HG02943 (cell line): ENCODE measurements at regions not wholly inside any gene's neighbourhood (a gene's known extent, or its start where the extent isn't known, plus 50 kb on each side); places are given as distances from the start of the nearest gene placed in this dataset.
"Not testable (repeated sequence)": the region's sequence is repeated elsewhere in the genome, so short reads cannot be mapped to it uniquely, and the experiment has no call there.

Source experiments
- ATAC-seq: cut with Tn5 transposase; IDR thresholded peaks from one replicate; pipeline ENCODE4 v1.9.1; 2021; ENCODE audit warnings: mild to moderate bottlenecking, low read depth, moderate library complexity; ENCODE audit not compliant: unreplicated experiment

DNA sequence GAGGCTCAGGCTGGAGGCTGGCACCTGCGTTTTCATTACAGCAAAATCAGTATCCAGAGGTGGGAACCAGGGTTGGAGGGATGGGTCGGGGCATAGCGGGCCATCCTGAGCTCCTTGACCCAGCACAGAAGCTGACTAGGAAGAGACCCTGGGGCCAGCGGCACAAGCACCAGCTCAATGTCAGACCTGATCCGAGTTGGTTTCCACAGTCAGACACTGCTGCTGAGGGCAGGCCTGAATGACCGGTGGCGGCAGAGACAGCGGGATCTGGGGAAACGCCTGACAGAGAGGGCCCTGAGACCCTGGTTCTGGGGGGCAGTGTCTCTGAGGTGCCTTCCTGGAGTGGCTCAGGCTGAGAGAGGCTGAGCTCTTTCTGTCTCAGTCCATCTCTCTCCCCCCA, 162.0 kb upstream of the C1orf174 start:
- ATAC-seq = no peak

- ATAC-seq = no peak
Observed at GRCh38 chr1:4062560-4062959, 162.5 kb upstream of the C1orf174 start.

GRCh38 chr1:4062992-4063391, 162.9 kb upstream of the C1orf174 start:
- no peak for ATAC-seq

- ATAC-seq = no peak
Observed at GRCh38 chr1:4063516-4063915, 163.4 kb upstream of the C1orf174 start.

GRCh38 chr1:4064150-4064889, 164.2 kb upstream of the C1orf174 start:
- ATAC-seq = no peak

DNA sequence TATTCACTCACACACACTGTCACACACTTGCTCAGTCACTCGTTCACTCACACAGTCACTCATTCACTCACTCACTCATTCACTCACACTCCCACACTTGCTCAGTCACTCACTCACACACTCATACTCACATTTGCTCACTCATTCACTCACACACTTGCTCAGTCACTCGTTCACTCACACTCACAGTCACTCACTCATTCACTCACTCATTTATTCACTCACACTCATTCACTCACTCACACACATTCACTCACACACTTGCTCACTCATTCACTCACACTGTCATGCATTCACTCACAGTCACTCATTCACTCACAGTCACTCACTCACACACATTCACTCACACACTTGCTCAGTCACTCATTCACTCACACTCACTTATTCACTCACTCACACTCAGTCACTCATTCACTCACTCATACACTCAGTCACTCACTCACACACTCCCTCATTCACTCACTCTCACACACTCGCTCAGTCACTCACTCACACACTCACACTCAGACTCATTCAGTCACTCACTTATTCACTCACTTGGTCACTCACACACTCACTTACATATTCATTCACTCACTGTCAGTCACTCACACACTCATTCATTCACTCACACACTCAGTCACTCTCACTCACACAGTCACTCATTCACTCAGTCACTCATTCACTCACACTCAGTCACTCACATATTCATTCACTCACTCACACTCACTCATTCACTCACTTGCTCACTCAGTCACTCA, 167.0 kb upstream of the C1orf174 start:
- no peak for ATAC-seq

DNA sequence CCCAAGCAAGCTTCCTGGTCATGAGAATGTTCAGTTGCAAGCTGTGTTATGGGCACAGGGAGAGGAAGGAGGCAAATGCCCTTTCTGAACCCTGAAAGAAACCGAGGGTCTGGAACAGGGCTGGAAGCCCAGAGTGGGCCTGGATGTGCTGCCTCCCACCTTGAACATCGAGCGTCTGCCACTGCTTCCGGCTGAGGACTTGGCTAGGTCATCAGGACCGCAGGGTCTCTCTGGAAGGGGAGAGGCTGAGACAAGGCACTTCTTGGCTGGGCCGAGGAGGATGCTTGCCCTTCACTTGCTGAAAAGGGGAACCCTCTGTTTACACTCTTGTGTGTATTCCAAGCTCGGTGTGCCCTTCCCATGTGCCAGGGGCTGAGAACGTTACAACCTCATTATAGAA, 168.0 kb upstream of the C1orf174 start:
- ATAC-seq = no peak

GRCh38 chr1:4071653-4072052, 171.6 kb upstream of the C1orf174 start:
- ATAC-seq = no peak

- no peak for ATAC-seq
Observed at GRCh38 chr1:4072481-4073153, 172.5 kb upstream of the C1orf174 start.

DNA sequence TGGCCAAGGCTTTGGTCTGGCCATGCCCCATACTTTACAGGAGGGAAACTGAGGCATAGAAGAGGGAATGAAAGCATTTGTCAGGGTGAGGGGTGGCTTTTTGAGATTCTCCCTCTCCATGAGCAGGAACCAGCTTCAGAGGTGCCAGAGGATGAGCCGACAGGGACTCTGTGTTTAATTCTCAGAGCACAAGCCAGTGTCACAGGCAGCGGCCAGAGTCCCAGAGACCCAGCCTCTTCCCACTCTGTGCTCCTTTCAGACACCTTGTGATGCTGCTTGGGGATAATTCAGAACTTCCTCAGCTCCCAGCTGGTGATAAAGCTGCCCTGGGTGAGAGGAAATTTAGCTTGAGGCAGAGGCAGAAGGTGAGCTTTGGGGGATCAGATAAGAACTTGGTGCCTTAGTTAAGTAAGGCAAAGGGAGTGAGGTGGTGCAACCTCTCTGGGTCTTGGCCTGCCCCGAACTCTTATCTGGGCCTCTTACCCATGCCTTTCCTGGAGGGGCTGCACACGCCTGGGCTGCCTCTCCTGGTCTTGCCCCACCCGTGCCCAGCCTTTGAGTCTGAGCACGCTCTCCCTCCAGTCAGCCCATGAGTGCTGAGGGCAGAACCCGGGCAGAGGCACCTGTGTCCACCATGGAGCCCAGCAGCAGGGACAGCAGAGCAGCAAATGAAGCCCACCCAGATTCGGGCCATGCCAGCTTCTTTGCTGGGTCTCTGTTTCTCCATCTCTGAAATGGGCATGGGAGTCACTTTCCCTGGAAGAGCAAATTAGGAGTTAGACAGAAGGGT, 175.6 kb upstream of the C1orf174 start:
- ATAC-seq = no peak

DNA sequence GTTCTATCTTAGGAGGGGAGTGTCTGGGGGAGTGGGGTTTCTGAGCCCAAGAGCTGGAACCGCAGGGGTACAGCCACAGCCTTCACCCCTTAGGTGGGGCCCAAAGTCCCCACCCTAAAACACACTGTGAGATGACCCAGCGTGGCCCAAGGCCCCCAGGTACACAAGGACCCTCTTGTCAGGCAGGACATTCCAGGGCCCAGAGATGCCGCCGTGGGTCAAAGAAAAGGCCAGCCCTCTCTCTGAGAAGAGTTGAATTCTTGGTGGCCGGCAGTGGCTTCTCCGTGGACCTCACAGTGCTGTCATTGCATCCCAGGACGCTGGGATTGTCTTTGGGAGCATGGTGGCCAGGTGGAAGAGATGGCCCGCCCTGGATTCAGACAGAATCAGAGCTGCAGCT, 176.3 kb upstream of the C1orf174 start:
- ATAC-seq = no peak

DNA sequence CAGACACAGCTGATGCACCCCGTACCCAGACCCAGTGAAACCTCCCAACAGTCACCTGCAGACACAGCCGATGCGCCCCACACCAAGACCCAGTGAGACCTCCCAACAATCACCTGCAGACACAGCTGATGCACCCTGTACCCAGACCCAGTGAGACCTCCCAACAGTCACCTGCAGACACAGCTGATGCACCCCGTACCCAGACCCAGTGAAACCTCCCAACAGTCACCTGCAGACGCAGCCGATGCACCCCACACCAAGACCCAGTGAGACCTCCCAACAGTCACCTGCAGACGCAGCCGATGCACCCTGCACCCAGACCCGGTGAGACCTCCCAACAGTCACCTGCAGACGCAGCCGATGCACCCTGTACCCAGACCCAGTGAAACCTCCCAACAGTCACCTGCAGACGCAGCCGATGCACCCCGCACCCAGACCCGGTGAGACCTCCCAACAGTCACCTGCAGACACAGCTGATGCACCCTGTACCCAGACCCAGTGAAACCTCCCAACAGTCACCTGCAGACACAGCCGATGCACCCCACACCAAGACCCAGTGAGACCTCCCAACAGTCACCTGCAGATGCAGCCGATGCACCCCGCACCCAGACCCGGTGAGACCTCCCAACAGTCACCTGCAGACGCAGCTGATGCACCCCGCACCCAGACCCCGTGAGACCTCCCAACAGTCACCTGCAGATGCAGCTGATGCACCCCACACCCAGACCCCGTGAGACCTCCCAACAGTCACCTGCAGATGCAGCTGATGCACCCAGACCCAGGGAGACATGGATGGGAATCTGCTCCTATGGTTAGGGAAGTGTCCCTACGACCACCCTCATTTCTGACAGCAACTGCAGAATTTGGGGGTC, 178.3 kb upstream of the C1orf174 start:
- ATAC-seq = not testable (repeated sequence)

GRCh38 chr1:4079815-4080214, 179.7 kb upstream of the C1orf174 start:
- ATAC-seq = no peak

GRCh38 chr1:4081806-4082711, 182.0 kb upstream of the C1orf174 start:
- no peak for ATAC-seq

DNA sequence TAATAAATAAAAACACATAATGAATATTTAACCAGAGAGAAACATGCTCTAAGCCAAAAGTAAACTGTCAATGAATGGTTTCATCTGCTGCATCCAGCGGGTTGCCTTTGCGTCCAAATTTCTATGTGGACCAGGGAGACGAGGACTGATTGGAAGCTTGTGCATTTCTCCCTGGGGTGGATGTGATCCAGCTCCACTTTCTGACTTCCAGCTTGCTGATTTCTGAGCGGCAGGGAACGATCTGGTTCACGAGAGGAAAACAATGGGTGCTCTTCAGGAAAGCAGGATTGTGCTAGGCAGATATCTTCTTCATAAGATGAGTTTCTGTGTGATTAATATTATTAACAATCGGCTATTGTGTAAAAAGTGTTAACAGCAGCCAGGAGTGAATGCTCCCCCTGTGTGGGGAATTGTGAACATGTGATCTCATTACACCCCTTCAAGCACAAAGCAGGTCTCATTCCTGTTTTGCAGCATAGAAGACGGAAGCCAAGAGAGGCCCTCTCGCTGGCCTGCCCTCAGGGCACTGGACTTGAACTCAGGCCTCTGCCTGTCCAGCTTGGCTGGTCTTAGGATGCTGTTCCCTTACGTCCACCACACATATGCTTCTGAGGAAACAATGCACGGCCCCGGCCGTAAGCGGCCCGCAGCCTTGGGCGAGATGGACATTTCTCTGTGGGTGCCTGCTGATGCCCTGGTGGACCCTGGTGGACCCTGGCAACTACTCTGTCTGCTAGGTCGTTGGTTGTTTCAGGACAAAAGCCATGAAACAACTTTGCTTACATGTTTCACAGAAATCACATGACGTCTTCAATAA, 183.4 kb upstream of the C1orf174 start:
- ATAC-seq = no peak

- ATAC-seq = no peak
Observed at GRCh38 chr1:4084048-4084431, 184.0 kb upstream of the C1orf174 start.

- no peak for ATAC-seq
Observed at GRCh38 chr1:4084446-4084845, 184.4 kb upstream of the C1orf174 start.

DNA sequence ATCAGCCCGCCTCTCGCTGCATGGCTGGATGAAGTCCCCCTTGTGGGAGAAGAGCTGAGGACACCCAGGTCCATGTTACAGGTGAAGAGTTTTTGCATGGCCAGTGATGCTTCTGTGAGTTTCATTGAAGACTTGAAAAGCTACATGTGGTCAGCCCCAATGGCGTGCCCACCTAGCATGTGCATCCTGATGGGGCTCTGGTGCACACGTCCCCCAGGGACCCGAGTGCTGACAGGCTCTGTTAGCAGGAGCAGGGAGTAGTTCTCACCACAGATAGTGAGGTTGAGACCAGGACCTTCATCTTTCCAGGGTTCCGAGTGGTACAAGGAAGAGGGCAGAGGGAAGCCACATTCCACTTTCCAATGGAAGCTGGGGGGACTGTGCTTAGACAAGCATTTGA, 184.8 kb upstream of the C1orf174 start:
- no peak for ATAC-seq
